ENCODE measurements at regions not wholly inside any gene's neighbourhood (a gene's known extent, or its start where the extent isn't known, plus 50 kb on each side); places are given as distances from the start of the nearest gene placed in this dataset.

DNA sequence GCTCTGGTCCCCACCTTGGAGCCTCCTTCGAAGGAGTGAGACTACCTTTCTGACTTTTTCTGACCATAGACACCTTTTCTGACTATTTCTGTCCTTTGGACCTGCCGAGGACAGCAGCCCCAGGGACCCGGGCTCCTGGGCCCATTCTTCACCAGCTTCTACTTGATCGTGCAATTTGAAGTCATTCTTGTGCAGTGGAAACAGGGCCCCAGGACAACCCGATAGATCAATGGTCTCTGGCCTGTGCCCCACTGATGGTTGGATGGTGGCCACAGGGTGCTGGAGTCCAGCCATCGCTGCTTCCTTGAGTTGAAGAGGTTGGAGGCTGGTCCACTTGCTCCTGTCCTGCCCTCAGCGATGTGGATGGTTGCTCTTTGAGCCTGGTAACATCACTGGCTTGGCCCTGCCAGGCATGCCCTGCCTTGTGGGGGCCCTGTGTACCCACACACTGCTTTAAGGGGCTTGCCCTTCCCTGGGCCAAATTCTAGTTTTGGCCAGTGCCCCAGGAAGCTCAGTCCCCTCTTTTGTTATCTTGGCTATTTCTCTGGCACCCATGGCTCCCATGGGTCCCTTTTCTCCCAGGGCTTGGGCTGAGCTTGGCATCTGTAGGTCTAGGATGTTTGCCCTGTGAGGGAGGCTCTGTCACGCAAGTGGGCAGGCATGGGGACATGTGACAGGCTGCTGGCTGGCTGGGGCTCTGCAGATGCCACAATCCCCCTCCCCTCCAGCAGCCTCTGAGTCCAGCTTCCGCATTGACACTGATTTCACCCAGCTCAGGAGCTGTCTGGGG, 375.6 kb upstream of the NUPR2 start:
- no peak for TF ChIP-seq POLR2A (IDR thresholded peaks at IDR 0.05)
- TF ChIP-seq, protein P1, sequence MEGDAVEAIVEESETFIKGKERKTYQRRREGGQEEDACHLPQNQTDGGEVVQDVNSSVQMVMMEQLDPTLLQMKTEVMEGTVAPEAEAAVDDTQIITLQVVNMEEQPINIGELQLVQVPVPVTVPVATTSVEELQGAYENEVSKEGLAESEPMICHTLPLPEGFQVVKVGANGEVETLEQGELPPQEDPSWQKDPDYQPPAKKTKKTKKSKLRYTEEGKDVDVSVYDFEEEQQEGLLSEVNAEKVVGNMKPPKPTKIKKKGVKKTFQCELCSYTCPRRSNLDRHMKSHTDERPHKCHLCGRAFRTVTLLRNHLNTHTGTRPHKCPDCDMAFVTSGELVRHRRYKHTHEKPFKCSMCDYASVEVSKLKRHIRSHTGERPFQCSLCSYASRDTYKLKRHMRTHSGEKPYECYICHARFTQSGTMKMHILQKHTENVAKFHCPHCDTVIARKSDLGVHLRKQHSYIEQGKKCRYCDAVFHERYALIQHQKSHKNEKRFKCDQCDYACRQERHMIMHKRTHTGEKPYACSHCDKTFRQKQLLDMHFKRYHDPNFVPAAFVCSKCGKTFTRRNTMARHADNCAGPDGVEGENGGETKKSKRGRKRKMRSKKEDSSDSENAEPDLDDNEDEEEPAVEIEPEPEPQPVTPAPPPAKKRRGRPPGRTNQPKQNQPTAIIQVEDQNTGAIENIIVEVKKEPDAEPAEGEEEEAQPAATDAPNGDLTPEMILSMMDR (IDR thresholded peaks at IDR 0.05): no peak
